K562 (cell line): ENCODE measurements at regions not wholly inside any gene's neighbourhood (a gene's known extent, or its start where the extent isn't known, plus 50 kb on each side); places are given as distances from the start of the nearest gene placed in this dataset.

Experiments used
- ATAC-seq: fragments of 200-7000 bp; cut with Tn5 transposase; 3 replicates; pipeline ENCODE4 v1.9.1; 2020; ENCODE audit warnings: moderate library complexity
- BruUV-seq: library from RNA; stranded (reverse); fragments of 400-500 nt; replicated peaks from 2 replicates; lab custom pipeline; 2021; lab: Mats Ljungman, UMichigan
- CTCF ChIA-PET: fragments of 300-600 bp; formaldehyde crosslinking; extraction: SDS; loops from one replicate; lab custom pipeline; 2021; ENCODE audit warnings: low intra/inter-chr PET ratio; lab: Yijun Ruan, JAX
- POLR2A ChIA-PET: fragments of 300-600, 350-650 bp; sonication (Branson Sonifier 250); formaldehyde crosslinking; extraction: SDS; loops from one replicate; lab custom pipeline; 2021; ENCODE audit warnings: antibody characterized with exemption, inconsistent platforms; lab: Yijun Ruan, JAX
- DNase-seq, 4 experiments: peaks; one replicate each; pipeline versions ENCODE4 v3.0.0 to v3.0.0-alpha.2; 2011 to 2018; ENCODE audit warnings: low spot score in 3 of 4, mixed read lengths in 3 of 4; ENCODE audit errors: extremely low read depth in 1 of 4
- FAIRE-seq: peaks from 2 replicates; lab custom pipeline; 2011; peaks lifted over from hg19 to GRCh38; lab: Jason Lieb, UNC
- H2AFZ ChIP-seq: 2 replicates; pipeline ENCODE4 v1.6.0; 2011; ENCODE audit warnings: low read depth, low read length, control low read depth, inconsistent platforms
- H3K27ac ChIP-seq: fragments of 200-600 bp; 3 replicates; pipeline ENCODE4 v1.8.0; 2011; ENCODE audit warnings: low read depth, mild to moderate bottlenecking, control low read depth, inconsistent platforms, low read length, moderate library complexity, mixed read lengths; ENCODE audit errors: extremely low read depth
- H3K27me3 ChIP-seq, 2 experiments: fragments of 300-600 bp in 1 of 2; 2 replicates in 1 of 2; 3 replicates in 1 of 2; pipeline versions ENCODE4 v1.6.0 to v1.8.0; 2011; ENCODE audit warnings: inconsistent platforms in 2 of 2, low read length in 2 of 2, mild to moderate bottlenecking in 1 of 2, mixed read lengths in 1 of 2, moderate library complexity in 1 of 2; ENCODE audit not compliant: control insufficient read depth in 2 of 2, insufficient read depth in 2 of 2
- H3K36me3 ChIP-seq: fragments of 300-600 bp; 3 replicates; pipeline ENCODE4 v1.8.0; 2011; ENCODE audit warnings: mild to moderate bottlenecking, low read length, inconsistent platforms; ENCODE audit not compliant: control insufficient read depth, insufficient read depth
- H3K4me1 ChIP-seq, 2 experiments: fragments of 200-600 bp in 1 of 2; replicated peaks in 1 of 2; 2 replicates in 1 of 2; 3 replicates in 1 of 2; pipeline versions ENCODE4 v1.5.1 to v1.8.0; 2011; ENCODE audit warnings: inconsistent platforms in 2 of 2, low read length in 2 of 2, mild to moderate bottlenecking in 1 of 2, mixed read lengths in 1 of 2, moderate library complexity in 1 of 2; ENCODE audit not compliant: control insufficient read depth in 2 of 2, insufficient read depth in 2 of 2
- H3K4me2 ChIP-seq: 2 replicates; pipeline ENCODE4 v1.6.1; 2011; ENCODE audit warnings: low read length, control low read depth, inconsistent platforms, mixed read lengths; ENCODE audit not compliant: insufficient read depth
- H3K4me3 ChIP-seq: fragments of 200-600 bp; sonication (generic), shearing (Covaris generic); 2 replicates; pipeline ENCODE4 v1.5.1; 2016; ENCODE audit warnings: control low read depth, inconsistent platforms
- H3K79me2 ChIP-seq: fragments of 200-600 bp; 3 replicates; pipeline ENCODE4 v1.8.0; 2011; ENCODE audit warnings: low read length, inconsistent platforms; ENCODE audit not compliant: control insufficient read depth, insufficient read depth
- H3K9ac ChIP-seq, 2 experiments: 2 replicates each; pipeline versions ENCODE4 v1.6.0 to v1.6.1; 2011; ENCODE audit warnings: low read depth in 2 of 2, low read length in 2 of 2, control low read depth in 1 of 2, inconsistent platforms in 1 of 2, mild to moderate bottlenecking in 1 of 2, mixed read lengths in 1 of 2; ENCODE audit not compliant: insufficient read depth in 1 of 2
- H3K9me1 ChIP-seq: one replicate; pipeline ENCODE4 v1.6.0; 2011; ENCODE audit warnings: inconsistent platforms, mild to moderate bottlenecking, low read length, moderate library complexity; ENCODE audit not compliant: control insufficient read depth, insufficient read depth
- H3K9me3 ChIP-seq: replicated peaks from 2 replicates; pipeline ENCODE4 v1.5.1; 2011; ENCODE audit warnings: low read depth, low read length, inconsistent platforms; ENCODE audit not compliant: control insufficient read depth, insufficient read depth
- H4K20me1 ChIP-seq: replicated peaks from 2 replicates; pipeline ENCODE4 v1.6.1; 2011; ENCODE audit warnings: low read length, inconsistent platforms, mixed read lengths; ENCODE audit not compliant: control insufficient read depth, insufficient read depth
- ARHGAP35 ChIP-seq: fragments of 450-650 bp; IDR thresholded peaks from 2 replicates; pipeline ENCODE4 v1.6.1; 2018; ENCODE audit not compliant: partially characterized antibody
- ELF1 ChIP-seq: fragments of 200-800 bp; sonication (Bioruptor generic); IDR thresholded peaks from 2 replicates; pipeline ENCODE4 v1.6.1; 2016; ENCODE audit warnings: missing genetic modification characterization, missing compliant biosample characterization
- EZH2 ChIP-seq: IDR thresholded peaks from 2 replicates; pipeline ENCODE4 v1.6.1; 2012; ENCODE audit warnings: low read depth, mild to moderate bottlenecking, inconsistent platforms, low read length, borderline replicate concordance
- LCOR ChIP-seq: sonication (generic); formaldehyde crosslinking; IDR thresholded peaks from 2 replicates; pipeline ENCODE4 v1.8.0; 2022; ENCODE audit warnings: mild to moderate bottlenecking, missing genetic modification reagents
- MAFG ChIP-seq: fragments of 450-650 bp; conservative IDR thresholded peaks from 2 replicates; pipeline ENCODE4 v1.6.1; 2016; ENCODE audit warnings: missing genetic modification characterization, missing compliant biosample characterization
- MYNN ChIP-seq, 2 experiments: sonication (generic); formaldehyde crosslinking in 1 of 2; IDR thresholded peaks; 2 replicates each; pipeline versions ENCODE4 v1.5.0 to v1.6.1; 2016 to 2020; ENCODE audit warnings: antibody characterized with exemption in 1 of 2, missing genetic modification reagents in 1 of 2
- PCBP2 ChIP-seq: fragments of 200-400 bp; formaldehyde crosslinking; IDR thresholded peaks from 2 replicates; pipeline ENCODE4 v1.6.1; 2018; ENCODE audit warnings: low read length, low read depth, mild to moderate bottlenecking, moderate library complexity; ENCODE audit not compliant: poor library complexity, severe bottlenecking
- RAD21 ChIP-seq, 2 experiments: fragments of 250-450 bp in 1 of 2; fragments of 450-650 bp in 1 of 2; sonication (Bioruptor Pico) in 1 of 2; formaldehyde crosslinking in 1 of 2; IDR thresholded peaks in 1 of 2; conservative IDR thresholded peaks in 1 of 2; 2 replicates each; pipeline versions ENCODE4 v1.4.0 to v1.8.0; 2020 to 2022; ENCODE audit warnings: mild to moderate bottlenecking in 2 of 2, moderate library complexity in 1 of 2
- RUNX1 ChIP-seq: sonication (generic); IDR thresholded peaks from 2 replicates; pipeline ENCODE4 v1.6.1; 2016; ENCODE audit warnings: antibody characterized with exemption, low read depth
- ZNF444 ChIP-seq: fragments of 250-450 bp; sonication (Bioruptor Pico); IDR thresholded peaks from 2 replicates; pipeline ENCODE4 v1.4.0; 2020; ENCODE audit warnings: mild to moderate bottlenecking, moderate library complexity
- ZNF79 ChIP-seq: fragments of 250-450 bp; sonication (Bioruptor Pico); IDR thresholded peaks from 2 replicates; pipeline ENCODE4 v1.4.0; 2020; ENCODE audit warnings: low read depth, mild to moderate bottlenecking, moderate library complexity
- WGBS: fragments of 100-300 bp; shearing (Covaris generic); methylation state at CpG from one replicate; pipeline ENCODE4 v1.1.6; 2016; ENCODE audit warnings: low coverage, mixed read lengths; ENCODE audit not compliant: insufficient coverage; ENCODE audit errors: missing lambda C conversion rate; 5-methylcytosine and 5-hydroxymethylcytosine counted together
- in situ Hi-C: fragments of 300-500 bp; cut with MboI; formaldehyde crosslinking; loops from 4 replicates; pipeline ENCODE4 v1.15.0; 2018; ENCODE audit warnings: inconsistent platforms, mixed read lengths
- intact Hi-C: fragments of 100-400 bp; cut with micrococcal nuclease; formaldehyde crosslinking; loops from 2 replicates; pipeline ENCODE4 v1.14.2; 2022

- in situ Hi-C loops (no loop called here), intact Hi-C loops (no loop called here)
- FAIRE-seq (no peak), ATAC-seq (no peak), DNase-seq (no peak)
- no TSS peak for BruUV-seq
- ChIA-PET POLR2A (no interaction called here), CTCF (no interaction called here)
- no peak overlapping the region for H3K9ac ChIP-seq
- no peaks in the 10 kb centered on the region for H3K9me3 ChIP-seq
- no peaks in the 10 kb centered on the region for H3K36me3 ChIP-seq
- 1% methylated on average over 5 of the region's 5 CpGs for WGBS
- no peak for TF ChIP-seq RUNX1
- no peak for TF ChIP-seq RAD21 (CRISPR knock-in tag; conservative IDR thresholded peaks at IDR 0.05 in 1 of 2, IDR thresholded peaks at IDR 0.05 in 1 of 2)
- TF ChIP-seq ELF1 (tag) = no peak
- TF ChIP-seq MYNN (IDR thresholded peaks at IDR 0.05) = no peak
- no peak for TF ChIP-seq MYNN (CRISPR knock-in tag; IDR thresholded peaks at IDR 0.05)
- no peak for TF ChIP-seq ARHGAP35
- TF ChIP-seq ZNF444 = no peak
- TF ChIP-seq ZNF79 (CRISPR knock-in tag) = no peak
- TF ChIP-seq EZH2 = no peak
- no peak for TF ChIP-seq PCBP2
- TF ChIP-seq LCOR (CRISPR knock-in tag) = no peak
- no peak for TF ChIP-seq MAFG
- peaks cover 13 to 28% of the 10 kb centered on the region in 2 experiments; a peak in 4 of 5 replicates for H3K27me3 ChIP-seq
- H3K79me2 ChIP-seq = no peaks in the 10 kb centered on the region
- H2AFZ ChIP-seq = no peak overlapping the region
- H3K4me2 ChIP-seq = no peak overlapping the region
- H3K9me1 ChIP-seq = no peaks in the 10 kb centered on the region
- no peaks in the 10 kb centered on the region; a peak in 1 of 5 replicates for H3K4me1 ChIP-seq
- H3K27ac ChIP-seq = no peak overlapping the region
- H4K20me1 ChIP-seq = peaks cover 3% of the 10 kb centered on the region; the same call in 1 of the 2 replicates
- H3K4me3 ChIP-seq = no peak overlapping the region
Observed at GRCh38 chr17:36829676-36830075, 107.6 kb upstream of the LHX1 start.
